Transverse colon (tissue), 4 donors: ENCODE measurements at regions not wholly inside any gene's neighbourhood (a gene's known extent, or its start where the extent isn't known, plus 50 kb on each side); places are given as distances from the start of the nearest gene placed in this dataset.

Source experiments
- CTCF ChIP-seq, 5 experiments: fragments of 200-600 bp in 3 of 5; fragments of 450-650 bp in 2 of 5; sonication (generic) in 3 of 5; IDR thresholded peaks; 1 replicate in 2 of 5; 2 replicates in 3 of 5; pipeline ENCODE4 v1.5.1; 2016 to 2017; ENCODE audit warnings: antibody characterized with exemption in 5 of 5, inconsistent platforms in 3 of 5, mild to moderate bottlenecking in 2 of 5, moderate library complexity in 1 of 5
- POLR2AphosphoS5 ChIP-seq, 3 donors: sonication (generic); formaldehyde crosslinking; IDR thresholded peaks; one replicate each; pipeline ENCODE4 v1.6.1; 2016; ENCODE audit warnings: antibody characterized with exemption in 3 of 3

- no peak for TF ChIP-seq POLR2AphosphoS5 (IDR thresholded peaks at IDR 0.05)
- TF ChIP-seq CTCF (IDR thresholded peaks at IDR 0.05), result no peak
These were observed 266.5 kb downstream of the TSN start for GRCh38 chr2:122021941-122022340.
